Kidney tubule cell (primary cell): ENCODE measurements at regions not wholly inside any gene's neighbourhood (a gene's known extent, or its start where the extent isn't known, plus 50 kb on each side); places are given as distances from the start of the nearest gene placed in this dataset.
"Not testable (repeated sequence)": the region's sequence is repeated elsewhere in the genome, so short reads cannot be mapped to it uniquely, and the experiment has no call there.

Source experiments
- DNase-seq: peaks from one replicate; pipeline ENCODE4 v3.0.0-alpha.2; 2018; ENCODE audit warnings: low spot score

GRCh38 chr3:189375532-189375931 lies 203.8 kb downstream of the TPRG1 start:
- DNase-seq = no peak

GRCh38 chr3:189383630-189384029 lies 211.9 kb downstream of the TPRG1 start:
- no peak for DNase-seq

- DNase-seq = not testable (repeated sequence)
Measured at GRCh38 chr3:189385880-189386279, 214.1 kb downstream of the TPRG1 start.

GRCh38 chr3:189386739-189387138 lies 215.0 kb downstream of the TPRG1 start:
- no peak for DNase-seq

GRCh38 chr3:189389346-189389745 lies 217.6 kb downstream of the TPRG1 start:
- DNase-seq = no peak

- DNase-seq = no peak
Measured at GRCh38 chr3:189393598-189393997, 221.8 kb downstream of the TPRG1 start.

GRCh38 chr3:189394599-189395121 lies 222.9 kb downstream of the TPRG1 start:
- no peak for DNase-seq

GRCh38 chr3:189395825-189396224 lies 224.1 kb downstream of the TPRG1 start:
- DNase-seq = no peak

- no peak for DNase-seq
Measured at GRCh38 chr3:189398656-189399055, 226.9 kb downstream of the TPRG1 start.

- no peak for DNase-seq
Measured at GRCh38 chr3:189401196-189401595, 229.4 kb downstream of the TPRG1 start.

GRCh38 chr3:189403194-189403593 lies 228.0 kb upstream of the TP63 start:
- no peak for DNase-seq

GRCh38 chr3:189404024-189404423 lies 227.2 kb upstream of the TP63 start:
- DNase-seq = no peak

GRCh38 chr3:189404797-189405484 lies 226.2 kb upstream of the TP63 start:
- no peak for DNase-seq

GRCh38 chr3:189406148-189406547 lies 225.0 kb upstream of the TP63 start:
- no peak for DNase-seq

GRCh38 chr3:189410522-189410921 lies 220.7 kb upstream of the TP63 start:
- no peak for DNase-seq

- no peak for DNase-seq
Measured at GRCh38 chr3:189419038-189419437, 212.2 kb upstream of the TP63 start.

- DNase-seq = peak; percentile 10
Measured at GRCh38 chr3:189419683-189420082, 211.5 kb upstream of the TP63 start.

- DNase-seq = no peak
Measured at GRCh38 chr3:189424922-189425321, 206.3 kb upstream of the TP63 start.

GRCh38 chr3:189429019-189429418 lies 202.2 kb upstream of the TP63 start:
- DNase-seq = no peak

GRCh38 chr3:189430166-189430565 lies 201.0 kb upstream of the TP63 start:
- DNase-seq = no peak

- not testable (repeated sequence) for DNase-seq
Measured at GRCh38 chr3:189442257-189442656, 188.9 kb upstream of the TP63 start.

GRCh38 chr3:189446959-189447560 lies 184.1 kb upstream of the TP63 start:
- no peak for DNase-seq

- no peak for DNase-seq
Measured at GRCh38 chr3:189449084-189449483, 182.1 kb upstream of the TP63 start.

- no peak for DNase-seq
Measured at GRCh38 chr3:189455009-189455408, 176.2 kb upstream of the TP63 start.
